SK-N-MC (cell line): ENCODE measurements at regions not wholly inside any gene's neighbourhood (a gene's known extent, or its start where the extent isn't known, plus 50 kb on each side); places are given as distances from the start of the nearest gene placed in this dataset.

Source experiments
- EZH2 ChIP-seq: fragments of 200-600 bp; sonication (generic); IDR thresholded peaks from one replicate; pipeline ENCODE4 v1.6.1; 2017; ENCODE audit warnings: antibody characterized with exemption
- POLR2AphosphoS5 ChIP-seq: IDR thresholded peaks from 2 replicates; pipeline ENCODE4 v1.6.1; 2012; ENCODE audit warnings: mild to moderate bottlenecking, low read depth, low read length, borderline replicate concordance

GRCh38 chr14:71400871-71401321 is 493.6 kb downstream of the PCNX1 start:
- TF ChIP-seq EZH2 (no peak), POLR2AphosphoS5 (no peak)
